ENCODE measurements at regions not wholly inside any gene's neighbourhood (a gene's known extent, or its start where the extent isn't known, plus 50 kb on each side); places are given as distances from the start of the nearest gene placed in this dataset.

DNA sequence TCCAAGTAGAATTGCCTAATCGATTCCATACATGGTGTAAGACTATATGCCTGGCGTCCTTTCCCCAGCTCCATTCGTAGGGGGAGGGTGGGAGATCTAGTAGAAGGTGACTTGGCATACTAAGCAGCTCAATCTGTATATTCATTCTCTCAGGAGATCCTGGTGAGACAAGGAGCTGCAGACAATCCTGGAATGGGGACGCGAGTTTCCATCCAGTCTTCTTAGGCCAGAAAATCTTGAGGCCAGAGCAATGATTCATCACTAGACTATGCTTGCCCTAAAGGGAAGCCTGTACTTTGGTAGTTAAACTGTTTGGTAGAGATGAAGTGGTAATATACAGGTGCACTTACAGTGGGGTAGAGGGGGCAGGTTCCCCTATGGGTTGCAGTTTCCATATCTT, 468.7 kb downstream of the ADGRL2 start:
- TF ChIP-seq, protein P1, sequence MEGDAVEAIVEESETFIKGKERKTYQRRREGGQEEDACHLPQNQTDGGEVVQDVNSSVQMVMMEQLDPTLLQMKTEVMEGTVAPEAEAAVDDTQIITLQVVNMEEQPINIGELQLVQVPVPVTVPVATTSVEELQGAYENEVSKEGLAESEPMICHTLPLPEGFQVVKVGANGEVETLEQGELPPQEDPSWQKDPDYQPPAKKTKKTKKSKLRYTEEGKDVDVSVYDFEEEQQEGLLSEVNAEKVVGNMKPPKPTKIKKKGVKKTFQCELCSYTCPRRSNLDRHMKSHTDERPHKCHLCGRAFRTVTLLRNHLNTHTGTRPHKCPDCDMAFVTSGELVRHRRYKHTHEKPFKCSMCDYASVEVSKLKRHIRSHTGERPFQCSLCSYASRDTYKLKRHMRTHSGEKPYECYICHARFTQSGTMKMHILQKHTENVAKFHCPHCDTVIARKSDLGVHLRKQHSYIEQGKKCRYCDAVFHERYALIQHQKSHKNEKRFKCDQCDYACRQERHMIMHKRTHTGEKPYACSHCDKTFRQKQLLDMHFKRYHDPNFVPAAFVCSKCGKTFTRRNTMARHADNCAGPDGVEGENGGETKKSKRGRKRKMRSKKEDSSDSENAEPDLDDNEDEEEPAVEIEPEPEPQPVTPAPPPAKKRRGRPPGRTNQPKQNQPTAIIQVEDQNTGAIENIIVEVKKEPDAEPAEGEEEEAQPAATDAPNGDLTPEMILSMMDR (IDR thresholded peaks at IDR 0.05): no peak
- TF ChIP-seq POLR2AphosphoS5 (IDR thresholded peaks at IDR 0.05) (no peak), POLR2A (IDR thresholded peaks at IDR 0.05) (no peak)

Measured in suprapubic skin (tissue), 4 donors.